ENCODE measurements at regions not wholly inside any gene's neighbourhood (a gene's known extent, or its start where the extent isn't known, plus 50 kb on each side); places are given as distances from the start of the nearest gene placed in this dataset.

DNA sequence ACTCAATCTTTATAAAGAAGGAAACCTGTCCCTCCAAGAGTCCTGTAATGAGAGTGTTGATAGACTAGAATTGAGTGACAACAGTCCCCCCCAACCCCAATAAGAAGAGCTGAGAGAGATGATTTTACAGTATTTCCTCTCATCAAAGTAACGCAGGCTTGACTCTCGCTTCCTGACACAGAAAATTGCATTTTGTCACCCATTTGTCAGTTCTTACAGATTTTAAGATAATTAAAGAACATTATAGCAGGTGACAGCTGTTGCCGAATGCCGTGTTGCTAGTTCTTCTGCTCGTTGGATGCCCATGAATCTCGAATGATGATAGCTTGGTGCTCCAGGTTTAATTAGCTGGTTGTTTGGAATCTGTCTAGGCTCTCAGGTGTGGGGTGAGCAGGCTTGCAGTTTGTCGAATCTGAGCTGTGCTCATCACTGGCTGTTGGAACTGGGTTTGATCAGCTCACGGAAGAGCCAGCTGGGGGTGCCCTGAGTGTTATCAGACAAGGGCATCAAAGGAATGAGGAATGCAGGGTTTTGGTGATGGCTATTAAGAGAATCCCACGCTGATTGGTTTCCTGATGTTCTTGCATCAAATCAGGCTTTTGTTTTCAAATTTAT is 84.8 kb upstream of the CPHXL start:
- ChIA-PET CTCF (no interaction called here), POLR2A (no interaction called here)
- Histone ChIP-seq H3K27me3 (replicated peaks in 1 of 4; ENCODE audit: control extremely low read depth in 1 of 4, control insufficient read depth in 3 of 4, insufficient read depth in 4 of 4, low read length in 3 of 4) (no peaks in the 10 kb centered on the region), H3K27ac (ENCODE audit: low read length in 2 of 2) (no peak overlapping the region), H3K4me2 (replicated peaks; ENCODE audit: low read depth, low read length, poor library complexity, severe bottlenecking) (no peak overlapping the region), H4K20me1 (ENCODE audit: control insufficient read depth, insufficient read depth, low read length, poor library complexity, severe bottlenecking) (no peaks in the 10 kb centered on the region), H3K4me1 (ENCODE audit: control insufficient read depth in 2 of 2, insufficient read depth in 2 of 2, low read length in 2 of 2) (no peaks in the 10 kb centered on the region), H3K9me3 (ENCODE audit: control extremely low read depth in 1 of 3, control insufficient read depth in 2 of 3, insufficient read depth in 1 of 3, low read length in 2 of 3) (no peaks in the 10 kb centered on the region), H2AFZ (ENCODE audit: insufficient read depth, low read depth, low read length, poor library complexity, severe bottlenecking) (no peak overlapping the region), H3K79me2 (ENCODE audit: control insufficient read depth, insufficient read depth, low read length) (no peaks in the 10 kb centered on the region), H3K9ac (ENCODE audit: low read length) (no peak overlapping the region), H3K36me3 (replicated peaks in 1 of 2; ENCODE audit: control extremely low read depth in 1 of 2, control insufficient read depth in 1 of 2, extremely low read depth in 1 of 2, insufficient read depth in 2 of 2, low read length in 1 of 2) (no peaks in the 10 kb centered on the region), H3K4me3 (ENCODE audit: control extremely low read depth in 1 of 5, extremely low read depth in 1 of 5, insufficient read depth in 1 of 5, low read depth in 2 of 5, low read length in 4 of 5) (no peak overlapping the region)
- WGBS (ENCODE audit: insufficient coverage), result 72% methylated on average over 7 of the region's 9 CpGs
- H3K4me3 Mint-ChIP-seq, result no peak overlapping the region
- ATAC-seq (ENCODE audit: low read depth), result no peak
- H3K9me3 Mint-ChIP-seq (ENCODE audit: insufficient read depth), result no peaks in the 10 kb centered on the region
- intact Hi-C loops (cut with micrococcal nuclease), result no loop called here
- H3K4me1 Mint-ChIP-seq, result no peaks in the 10 kb centered on the region
- TF ChIP-seq EZH2 (IDR thresholded peaks at IDR 0.05; ENCODE audit: borderline replicate concordance, insufficient read depth, low read depth, low read length, poor library complexity, severe bottlenecking), result no peak
- TF ChIP-seq, protein P1, sequence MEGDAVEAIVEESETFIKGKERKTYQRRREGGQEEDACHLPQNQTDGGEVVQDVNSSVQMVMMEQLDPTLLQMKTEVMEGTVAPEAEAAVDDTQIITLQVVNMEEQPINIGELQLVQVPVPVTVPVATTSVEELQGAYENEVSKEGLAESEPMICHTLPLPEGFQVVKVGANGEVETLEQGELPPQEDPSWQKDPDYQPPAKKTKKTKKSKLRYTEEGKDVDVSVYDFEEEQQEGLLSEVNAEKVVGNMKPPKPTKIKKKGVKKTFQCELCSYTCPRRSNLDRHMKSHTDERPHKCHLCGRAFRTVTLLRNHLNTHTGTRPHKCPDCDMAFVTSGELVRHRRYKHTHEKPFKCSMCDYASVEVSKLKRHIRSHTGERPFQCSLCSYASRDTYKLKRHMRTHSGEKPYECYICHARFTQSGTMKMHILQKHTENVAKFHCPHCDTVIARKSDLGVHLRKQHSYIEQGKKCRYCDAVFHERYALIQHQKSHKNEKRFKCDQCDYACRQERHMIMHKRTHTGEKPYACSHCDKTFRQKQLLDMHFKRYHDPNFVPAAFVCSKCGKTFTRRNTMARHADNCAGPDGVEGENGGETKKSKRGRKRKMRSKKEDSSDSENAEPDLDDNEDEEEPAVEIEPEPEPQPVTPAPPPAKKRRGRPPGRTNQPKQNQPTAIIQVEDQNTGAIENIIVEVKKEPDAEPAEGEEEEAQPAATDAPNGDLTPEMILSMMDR (IDR thresholded peaks at IDR 0.05), result no peak
- no peak for DNase-seq
- no peak overlapping the region for H3K27ac Mint-ChIP-seq
- H3K27me3 Mint-ChIP-seq, result peaks cover 9% of the 10 kb centered on the region

- CTCF ChIA-PET, result no interaction called here
- Mint-ChIP-seq H3K9me3 (ENCODE audit: insufficient read depth) (no peaks in the 10 kb centered on the region), H3K4me3 (no peak overlapping the region), H3K27ac (no peak overlapping the region), H3K4me1 (no peaks in the 10 kb centered on the region), H3K27me3 (peaks cover 9% of the 10 kb centered on the region)
- Histone ChIP-seq H3K27me3 (replicated peaks in 1 of 4; ENCODE audit: control extremely low read depth in 1 of 4, control insufficient read depth in 3 of 4, insufficient read depth in 4 of 4, low read length in 3 of 4) (no peaks in the 10 kb centered on the region), H3K4me2 (replicated peaks; ENCODE audit: low read depth, low read length, poor library complexity, severe bottlenecking) (no peak overlapping the region), H3K9ac (ENCODE audit: low read length) (no peak overlapping the region), H4K20me1 (ENCODE audit: control insufficient read depth, insufficient read depth, low read length, poor library complexity, severe bottlenecking) (no peaks in the 10 kb centered on the region), H3K27ac (ENCODE audit: low read length in 2 of 2) (no peak overlapping the region), H3K9me3 (ENCODE audit: control extremely low read depth in 1 of 3, control insufficient read depth in 2 of 3, insufficient read depth in 1 of 3, low read length in 2 of 3) (no peaks in the 10 kb centered on the region), H3K4me3 (ENCODE audit: control extremely low read depth in 1 of 5, extremely low read depth in 1 of 5, insufficient read depth in 1 of 5, low read depth in 2 of 5, low read length in 4 of 5) (no peak overlapping the region), H3K36me3 (replicated peaks in 1 of 2; ENCODE audit: control extremely low read depth in 1 of 2, control insufficient read depth in 1 of 2, extremely low read depth in 1 of 2, insufficient read depth in 2 of 2, low read length in 1 of 2) (no peaks in the 10 kb centered on the region), H3K4me1 (ENCODE audit: control insufficient read depth in 2 of 2, insufficient read depth in 2 of 2, low read length in 2 of 2) (no peaks in the 10 kb centered on the region), H3K79me2 (ENCODE audit: control insufficient read depth, insufficient read depth, low read length) (no peaks in the 10 kb centered on the region), H2AFZ (ENCODE audit: insufficient read depth, low read depth, low read length, poor library complexity, severe bottlenecking) (no peak overlapping the region)
- ATAC-seq (ENCODE audit: low read depth), result no peak
- intact Hi-C loops (cut with micrococcal nuclease), result no loop called here
- no CpG with 5 or more reads among the region's 2 CpGs for WGBS (ENCODE audit: insufficient coverage)
- no peak for DNase-seq
- no peak for TF ChIP-seq EZH2 (IDR thresholded peaks at IDR 0.05; ENCODE audit: borderline replicate concordance, insufficient read depth, low read depth, low read length, poor library complexity, severe bottlenecking)
- TF ChIP-seq, protein P1 (IDR thresholded peaks at IDR 0.05), result no peak
- POLR2A ChIA-PET, result no interaction called here
Observed at GRCh38 chr16:75818491-75818890, 92.2 kb upstream of the CPHXL start.

Data from B cell (primary cell).